PC-3 (cell line): ENCODE measurements at regions not wholly inside any gene's neighbourhood (a gene's known extent, or its start where the extent isn't known, plus 50 kb on each side); places are given as distances from the start of the nearest gene placed in this dataset.

ENCODE experiments used
- EZH2 ChIP-seq: fragments of 300-600 bp; sonication (generic); IDR thresholded peaks from one replicate; pipeline ENCODE4 v1.6.1; 2017; ENCODE audit warnings: antibody characterized with exemption, mild to moderate bottlenecking, low read length; ENCODE audit not compliant: unreplicated experiment
- EZH2phosphoT487 ChIP-seq: fragments of 300-600 bp; sonication (generic); IDR thresholded peaks from 2 replicates; pipeline ENCODE4 v1.6.1; 2018; ENCODE audit warnings: mild to moderate bottlenecking, antibody characterized with exemption, low read length, borderline replicate concordance
- TF ChIP-seq, protein P1 (sequence below): fragments of 300-600 bp; sonication (generic); conservative IDR thresholded peaks from 2 replicates; pipeline ENCODE4 v1.5.1; 2017; ENCODE audit warnings: antibody characterized with exemption, low read depth, mild to moderate bottlenecking, low read length

DNA sequence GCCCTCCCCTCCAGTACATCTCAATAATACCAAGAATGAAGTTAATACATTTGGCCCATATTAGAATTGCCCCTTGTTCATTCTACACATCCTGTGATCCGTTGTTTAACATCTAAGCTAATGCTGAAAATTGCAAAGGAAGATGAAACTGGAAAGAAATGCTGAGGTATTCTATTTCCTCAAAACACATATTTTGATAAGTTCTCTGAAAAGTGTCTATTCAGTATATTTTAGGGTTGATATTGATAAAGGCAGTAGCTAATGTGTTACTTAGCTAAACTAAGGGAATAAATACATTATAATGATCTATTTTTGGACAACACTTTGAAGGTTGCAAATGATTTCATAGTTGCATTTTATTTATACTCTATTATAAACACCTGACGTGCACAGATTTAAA lies 702.6 kb upstream of the ROBO1 start:
- TF ChIP-seq, protein P1, sequence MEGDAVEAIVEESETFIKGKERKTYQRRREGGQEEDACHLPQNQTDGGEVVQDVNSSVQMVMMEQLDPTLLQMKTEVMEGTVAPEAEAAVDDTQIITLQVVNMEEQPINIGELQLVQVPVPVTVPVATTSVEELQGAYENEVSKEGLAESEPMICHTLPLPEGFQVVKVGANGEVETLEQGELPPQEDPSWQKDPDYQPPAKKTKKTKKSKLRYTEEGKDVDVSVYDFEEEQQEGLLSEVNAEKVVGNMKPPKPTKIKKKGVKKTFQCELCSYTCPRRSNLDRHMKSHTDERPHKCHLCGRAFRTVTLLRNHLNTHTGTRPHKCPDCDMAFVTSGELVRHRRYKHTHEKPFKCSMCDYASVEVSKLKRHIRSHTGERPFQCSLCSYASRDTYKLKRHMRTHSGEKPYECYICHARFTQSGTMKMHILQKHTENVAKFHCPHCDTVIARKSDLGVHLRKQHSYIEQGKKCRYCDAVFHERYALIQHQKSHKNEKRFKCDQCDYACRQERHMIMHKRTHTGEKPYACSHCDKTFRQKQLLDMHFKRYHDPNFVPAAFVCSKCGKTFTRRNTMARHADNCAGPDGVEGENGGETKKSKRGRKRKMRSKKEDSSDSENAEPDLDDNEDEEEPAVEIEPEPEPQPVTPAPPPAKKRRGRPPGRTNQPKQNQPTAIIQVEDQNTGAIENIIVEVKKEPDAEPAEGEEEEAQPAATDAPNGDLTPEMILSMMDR = no peak
- no peak for TF ChIP-seq EZH2phosphoT487
- TF ChIP-seq EZH2 = no peak
